Fibroblast of skin of left biceps (primary cell): ENCODE measurements at regions not wholly inside any gene's neighbourhood (a gene's known extent, or its start where the extent isn't known, plus 50 kb on each side); places are given as distances from the start of the nearest gene placed in this dataset.

Experiments
- DNase-seq, 2 experiments: peaks; one replicate each; pipeline ENCODE4 v3.0.0-alpha.2; 2013; ENCODE audit warnings: low read depth in 2 of 2

DNA sequence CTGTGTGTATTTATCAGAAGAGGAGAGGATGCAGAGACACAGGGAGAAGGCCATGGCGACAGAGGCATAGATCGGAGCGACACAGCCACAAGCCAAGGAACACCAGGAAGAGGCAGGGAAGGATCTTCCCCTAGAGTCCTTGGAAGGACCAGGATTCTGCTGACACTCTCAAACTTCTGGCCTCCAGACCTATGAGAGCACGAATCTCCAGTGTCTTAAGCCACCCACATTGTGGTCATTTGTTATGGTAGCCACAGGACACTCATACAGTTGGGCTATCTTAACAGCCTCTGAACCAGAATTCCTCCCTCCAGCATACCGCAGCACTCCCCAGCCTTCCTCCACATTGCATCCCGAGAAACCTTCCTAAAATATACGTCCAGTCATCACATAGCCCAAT is 367.0 kb upstream of the MGMT start:
- no peak for DNase-seq

DNA sequence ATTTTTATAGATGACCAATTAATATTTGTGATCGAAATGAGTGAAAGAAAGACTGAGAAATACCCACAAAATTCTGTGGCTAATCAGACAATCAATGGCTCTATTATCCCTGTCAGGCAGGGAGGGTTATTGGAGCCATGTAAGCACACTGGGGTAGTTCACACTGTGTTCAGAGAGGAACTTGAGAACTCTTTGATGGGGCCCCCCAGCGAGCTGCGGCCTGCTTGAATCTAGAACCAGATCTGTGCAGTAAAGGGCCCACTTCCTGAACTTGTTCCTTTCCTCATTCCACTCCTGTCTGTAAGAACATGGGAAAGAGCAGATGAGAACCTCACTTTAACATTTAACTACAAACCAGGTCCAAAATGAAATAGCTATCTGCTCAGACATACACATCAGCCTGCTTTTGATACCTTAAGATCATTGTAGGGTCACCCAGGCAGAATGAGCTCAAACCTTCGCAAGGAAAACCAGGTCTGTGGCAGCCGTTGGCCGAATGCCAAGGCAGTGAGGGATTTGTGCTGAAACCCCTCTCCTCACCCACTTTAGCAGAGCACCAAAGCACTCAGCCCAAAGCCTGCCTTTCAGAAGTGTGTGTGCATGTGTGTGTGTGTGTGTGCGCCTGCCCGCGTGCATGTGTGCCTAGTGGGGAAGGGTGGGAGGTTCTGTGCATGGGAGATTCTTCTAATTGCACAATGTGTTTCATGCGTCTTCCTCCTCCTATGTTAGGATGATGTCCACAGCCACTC is 365.6 kb upstream of the MGMT start:
- no peak for DNase-seq

DNA sequence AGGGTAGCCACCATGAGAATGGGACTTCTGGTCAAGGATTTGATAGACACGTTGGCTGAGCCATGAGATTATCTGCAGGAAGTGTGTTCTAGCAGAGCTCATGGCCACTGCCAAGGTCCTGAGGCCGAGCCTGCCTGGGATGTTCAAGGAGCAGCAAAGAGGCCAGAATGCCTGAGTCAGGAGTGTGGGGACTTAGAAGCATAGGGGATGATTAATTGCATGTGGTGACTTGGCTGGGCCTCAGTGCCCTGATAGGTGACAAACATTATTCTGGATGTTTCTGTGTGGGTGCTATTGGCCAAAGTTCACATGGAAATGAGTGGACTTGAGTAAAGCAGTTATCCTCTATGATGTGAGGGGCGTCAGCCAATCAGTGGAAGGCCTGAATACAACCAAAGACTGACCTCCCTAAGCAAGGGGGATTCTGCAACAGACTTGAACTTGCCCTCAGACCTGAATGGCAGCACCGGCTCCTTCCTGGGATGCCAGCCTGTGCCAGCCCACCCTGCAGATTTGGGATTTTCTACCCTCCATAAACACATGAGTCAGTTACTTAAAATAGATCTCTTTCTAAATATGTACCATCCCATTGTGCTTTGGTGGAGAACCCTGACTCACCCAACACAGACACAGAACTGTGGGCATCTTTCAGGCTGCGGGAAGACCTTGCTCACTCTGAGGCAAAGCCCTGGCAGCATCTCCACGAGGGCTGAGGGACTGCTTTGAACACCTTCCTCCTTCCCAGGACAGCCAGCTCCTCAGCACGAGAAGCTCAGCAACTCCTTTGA is 363.9 kb upstream of the MGMT start:
- DNase-seq = no peak

DNA sequence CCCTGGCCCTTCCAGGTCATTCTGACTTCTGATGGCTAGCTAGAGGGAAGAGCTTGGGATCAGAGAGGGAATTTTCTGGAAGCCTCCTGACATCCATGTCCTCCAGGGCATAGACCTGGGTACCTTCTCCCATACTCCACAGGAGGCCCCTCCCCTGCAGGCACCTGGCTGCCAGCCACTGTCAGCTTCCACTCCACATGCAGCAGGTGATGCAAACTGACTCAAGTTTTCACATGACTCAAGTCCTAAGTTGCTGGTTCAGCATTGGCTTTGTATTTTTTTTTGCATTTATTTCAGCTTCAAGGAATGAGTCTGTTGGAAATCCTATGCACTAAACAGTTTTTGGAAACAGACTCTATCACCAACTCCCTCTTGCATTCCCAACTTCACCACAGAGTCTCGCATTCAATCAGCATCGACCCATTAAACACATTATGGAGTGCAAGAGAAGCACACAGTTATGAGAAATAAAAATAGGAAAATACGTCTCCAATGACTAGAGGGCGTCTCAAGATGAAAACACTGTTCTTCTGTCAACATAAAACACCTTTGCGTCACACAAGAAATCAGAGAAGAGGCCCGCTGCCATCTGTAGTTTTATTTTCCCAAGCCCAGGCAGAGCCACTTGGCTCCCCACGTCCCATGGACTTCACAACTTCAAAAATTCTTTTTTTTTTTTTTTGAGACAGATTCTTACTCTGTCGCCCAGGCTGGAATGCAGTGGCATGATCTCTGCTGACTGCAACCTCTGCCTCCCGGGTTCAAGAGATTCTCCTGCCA is 362.6 kb upstream of the MGMT start:
- DNase-seq = no peak

DNA sequence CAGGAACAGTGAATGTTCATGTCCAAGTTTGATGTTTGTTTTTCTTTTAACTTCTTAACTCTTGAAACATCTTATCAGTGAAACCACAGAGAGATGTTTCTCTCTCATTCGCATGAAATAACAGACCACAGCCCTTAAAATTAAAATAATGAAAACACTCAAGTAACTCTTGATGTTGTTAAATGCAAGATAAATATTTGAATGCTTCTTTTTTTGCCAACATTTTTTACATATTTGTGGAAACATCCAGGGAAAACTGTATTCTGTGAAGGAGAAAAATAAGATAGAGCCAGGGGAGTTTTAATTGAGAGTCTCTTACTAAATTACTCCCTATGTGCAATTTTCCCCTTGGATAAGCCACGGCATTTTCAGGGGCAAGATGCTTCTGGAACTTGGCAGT is 361.8 kb upstream of the MGMT start:
- peak in 1 of 2 experiments; percentile 29 for DNase-seq

DNA sequence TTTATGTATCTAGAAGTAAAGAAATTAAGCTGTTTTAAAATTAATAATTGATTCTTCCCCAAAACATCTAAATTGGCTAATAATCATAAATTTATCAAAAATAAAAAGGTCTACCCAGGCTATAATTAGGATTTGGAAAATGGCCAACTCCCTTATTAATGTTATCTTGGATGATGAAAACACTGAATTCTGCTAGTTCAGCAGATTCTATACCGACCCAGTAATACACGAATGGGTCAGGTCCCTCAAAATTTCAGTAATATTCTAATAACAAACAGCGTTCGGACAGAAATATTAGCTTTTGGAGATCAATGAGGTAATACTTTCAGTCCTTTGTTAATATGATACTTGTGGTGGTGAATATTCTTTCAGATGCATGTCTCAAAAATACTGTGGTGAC is 360.7 kb upstream of the MGMT start:
- no peak for DNase-seq

DNA sequence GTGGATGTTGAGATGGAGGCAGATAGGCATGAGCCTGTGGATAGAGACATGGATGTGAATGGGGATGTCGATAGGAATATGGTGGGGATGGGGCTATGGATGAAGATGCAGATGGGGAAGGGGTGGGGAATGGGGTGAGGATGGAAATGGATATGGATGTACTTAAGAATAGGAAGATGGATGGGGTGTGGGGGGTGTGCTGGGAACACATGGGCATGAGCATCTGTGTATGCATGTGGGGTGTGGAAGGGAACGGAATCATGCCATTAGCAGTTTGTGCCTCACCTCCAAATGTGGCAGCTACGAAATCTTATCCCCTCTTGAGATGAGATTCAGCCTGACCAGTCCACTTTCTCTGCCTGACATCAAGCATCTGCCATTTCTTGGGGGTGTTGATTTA is 359.5 kb upstream of the MGMT start:
- no peak for DNase-seq

DNA sequence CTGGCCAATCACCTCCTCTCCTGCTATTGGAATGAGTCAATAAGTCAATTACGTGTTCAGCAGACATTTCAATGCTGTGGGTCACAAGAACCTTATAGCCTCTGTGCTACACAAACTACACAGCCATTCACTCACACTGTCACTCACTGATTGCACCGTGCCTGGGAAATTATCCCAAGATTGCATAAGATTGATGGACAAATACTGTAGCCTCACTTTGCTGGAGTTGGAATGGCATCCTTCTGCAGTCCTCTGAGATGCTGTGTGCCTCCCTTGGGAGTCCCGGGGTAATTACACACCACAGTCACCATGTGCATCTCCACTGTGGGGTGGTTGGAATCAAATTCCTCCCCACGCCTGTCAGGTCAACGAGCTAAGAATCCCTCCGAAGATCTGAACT is 358.7 kb upstream of the MGMT start:
- no peak for DNase-seq

DNA sequence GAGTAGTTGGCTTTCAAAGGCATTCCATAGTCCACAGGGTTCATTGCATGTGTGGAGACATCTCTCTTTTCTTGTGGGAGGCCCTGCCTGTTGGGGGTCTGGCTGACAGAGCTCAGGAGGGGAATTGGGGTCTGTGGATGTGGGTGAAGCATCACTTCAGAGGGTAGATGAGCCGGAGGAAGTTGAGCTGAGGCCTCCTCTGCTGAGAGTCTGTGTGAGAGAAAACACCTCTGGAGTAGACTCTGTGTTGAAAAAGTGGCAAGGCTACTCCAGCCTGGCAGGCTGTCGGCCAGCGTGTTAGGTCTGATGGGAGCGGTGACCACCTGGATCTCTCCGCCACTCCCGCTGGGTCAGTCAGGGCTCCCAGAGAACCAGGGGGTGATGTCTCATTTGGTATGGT is 358.0 kb upstream of the MGMT start:
- no peak for DNase-seq

DNA sequence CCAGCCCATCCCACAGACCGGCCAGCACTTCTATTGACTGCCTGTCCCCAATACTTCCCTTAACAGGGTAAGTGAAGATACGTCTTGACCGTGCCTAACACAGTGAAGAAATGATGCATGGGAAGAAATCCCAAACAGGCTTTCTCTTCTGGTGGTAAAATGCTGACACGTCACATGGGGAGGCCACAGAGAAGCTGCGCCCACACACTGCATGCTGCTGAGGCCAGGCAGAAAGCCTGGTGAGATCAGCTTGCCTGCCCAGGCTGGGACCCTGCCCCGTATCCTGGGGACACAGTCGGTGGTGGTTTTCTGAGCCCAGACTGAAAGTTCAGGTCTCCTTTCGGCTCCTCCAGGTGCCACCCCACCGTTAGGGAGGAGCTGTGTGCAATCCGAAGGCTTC is 356.3 kb upstream of the MGMT start:
- DNase-seq = no peak

DNA sequence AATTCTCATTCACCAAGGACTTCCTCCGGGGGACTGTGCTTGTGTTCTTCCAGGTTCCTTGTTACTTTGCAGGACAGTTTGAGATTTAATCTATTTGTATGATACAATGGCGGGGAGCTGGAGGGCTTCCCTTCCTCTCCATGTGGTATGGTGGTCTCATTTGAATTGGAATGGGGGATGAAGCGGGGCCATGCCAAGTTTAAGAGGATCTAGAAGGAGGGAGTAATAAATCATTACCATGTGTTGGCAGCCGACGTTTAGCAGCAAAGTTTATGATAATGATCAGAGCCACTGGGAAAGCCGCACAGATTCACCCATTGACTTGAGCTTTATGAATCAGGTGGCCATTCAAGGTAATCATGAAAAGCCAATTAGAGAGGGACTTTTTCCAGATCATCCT is 355.1 kb upstream of the MGMT start:
- DNase-seq = no peak

DNA sequence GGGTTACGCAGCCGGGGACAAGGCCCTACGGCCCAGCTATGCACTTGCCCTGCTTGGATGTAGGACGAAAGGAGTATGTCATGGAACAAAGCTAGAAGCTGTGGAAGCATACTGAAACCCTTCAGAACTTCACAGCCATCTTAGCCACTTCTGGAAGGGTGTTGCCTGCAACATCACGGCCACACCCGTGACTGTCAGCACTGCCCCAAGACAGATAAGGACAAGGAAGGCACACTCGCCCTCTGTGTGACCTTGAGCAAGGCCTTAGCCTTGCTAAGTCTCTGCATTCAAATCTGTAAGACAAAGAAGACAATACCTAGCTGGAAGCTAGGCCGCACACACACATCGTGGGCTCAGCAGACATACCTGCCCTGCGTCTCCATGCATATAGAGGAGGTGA is 352.5 kb upstream of the MGMT start:
- DNase-seq = no peak

DNA sequence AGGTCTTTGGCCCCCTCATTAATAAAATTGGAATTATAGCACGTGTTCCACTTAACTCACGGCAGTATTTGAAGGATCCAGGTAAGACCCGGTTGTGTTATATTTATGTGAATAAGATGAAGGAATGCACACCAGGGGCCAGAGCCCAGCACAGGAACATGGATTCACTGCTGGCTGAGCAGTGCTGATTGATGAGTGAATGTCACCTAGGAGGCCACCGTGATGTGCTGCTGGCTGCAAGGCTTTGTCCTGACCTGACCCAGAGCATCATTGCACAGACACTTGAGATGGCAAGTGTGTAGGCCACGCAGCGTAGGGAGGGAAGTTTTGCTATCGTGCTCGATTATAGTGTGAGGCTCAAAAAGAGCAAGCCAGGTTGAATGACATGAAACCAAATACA is 350.7 kb upstream of the MGMT start:
- DNase-seq = no peak

DNA sequence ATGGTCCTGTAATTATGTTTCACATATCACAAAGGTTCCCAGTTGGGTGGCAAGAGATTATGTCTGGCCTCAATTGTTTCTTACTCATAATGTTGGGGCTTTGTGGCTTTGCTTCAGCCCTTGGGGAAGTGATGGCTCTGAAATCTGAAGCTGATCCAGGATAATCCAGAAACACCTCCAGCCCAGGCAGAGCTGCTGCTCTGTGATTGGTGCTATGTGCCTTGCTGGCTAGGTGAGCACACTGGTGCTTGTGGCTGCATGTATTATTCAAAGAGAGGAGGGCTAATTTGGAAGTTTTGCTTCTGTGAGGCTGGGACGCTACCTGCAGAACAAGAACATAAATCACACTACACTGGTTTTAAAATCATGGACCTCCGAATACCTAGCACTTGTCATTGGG is 346.6 kb upstream of the MGMT start:
- no peak for DNase-seq

DNA sequence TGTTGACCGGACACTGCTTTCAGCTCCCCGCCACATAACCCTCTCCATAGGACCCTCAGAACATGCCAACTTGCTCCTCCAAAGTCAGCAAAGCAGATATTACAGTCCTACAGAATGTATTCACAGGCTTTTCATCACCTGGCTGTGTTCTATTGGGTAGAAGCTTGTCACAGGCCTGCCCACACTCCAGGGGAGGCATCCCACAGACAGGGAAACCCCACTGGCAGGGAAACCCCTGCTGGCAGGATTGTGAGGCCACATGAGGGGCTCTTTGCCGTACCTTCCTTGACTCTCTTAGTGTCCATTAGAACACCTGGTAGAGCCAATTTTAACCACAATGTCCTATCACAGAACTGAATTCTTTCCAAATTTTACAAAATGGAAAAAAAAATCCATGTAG is 344.2 kb upstream of the MGMT start:
- no peak for DNase-seq

DNA sequence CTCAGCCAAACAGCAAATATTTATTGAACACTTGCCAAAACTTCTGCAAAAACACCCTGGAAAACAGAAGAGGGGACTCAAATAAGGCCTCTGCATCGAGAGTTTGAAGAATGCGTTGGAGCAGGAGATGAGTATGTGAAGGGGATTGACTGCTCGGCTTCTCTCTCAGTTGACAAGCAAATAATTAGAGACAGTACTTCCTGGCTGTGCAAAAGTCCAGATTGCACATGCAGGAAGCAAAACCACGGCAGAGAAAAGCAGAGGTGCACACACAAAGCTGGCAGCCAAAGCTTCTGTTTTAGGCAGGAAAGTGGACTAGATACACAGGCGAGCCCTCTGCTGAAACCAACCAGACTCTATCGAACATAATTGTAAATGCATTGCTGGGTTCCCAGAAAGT is 343.6 kb upstream of the MGMT start:
- no peak for DNase-seq

DNA sequence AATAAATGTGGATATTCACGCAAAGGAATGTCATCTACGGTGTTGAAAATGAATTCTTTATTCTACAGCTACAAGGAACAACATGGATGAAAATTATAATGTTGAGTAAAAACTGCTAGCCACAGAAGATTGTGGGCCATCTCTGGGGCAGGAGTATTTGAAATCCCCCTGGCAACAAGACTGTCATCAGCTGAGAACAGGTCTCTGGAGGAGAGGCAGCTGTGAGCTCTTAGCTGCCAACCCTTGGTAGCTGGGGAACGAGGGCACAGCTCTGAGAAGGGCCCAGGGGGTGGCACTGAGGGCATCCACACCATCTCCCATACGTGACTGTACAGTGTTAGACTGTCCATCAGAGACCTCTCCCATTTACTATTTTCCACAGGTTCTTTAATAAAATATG is 340.1 kb upstream of the MGMT start:
- no peak for DNase-seq

DNA sequence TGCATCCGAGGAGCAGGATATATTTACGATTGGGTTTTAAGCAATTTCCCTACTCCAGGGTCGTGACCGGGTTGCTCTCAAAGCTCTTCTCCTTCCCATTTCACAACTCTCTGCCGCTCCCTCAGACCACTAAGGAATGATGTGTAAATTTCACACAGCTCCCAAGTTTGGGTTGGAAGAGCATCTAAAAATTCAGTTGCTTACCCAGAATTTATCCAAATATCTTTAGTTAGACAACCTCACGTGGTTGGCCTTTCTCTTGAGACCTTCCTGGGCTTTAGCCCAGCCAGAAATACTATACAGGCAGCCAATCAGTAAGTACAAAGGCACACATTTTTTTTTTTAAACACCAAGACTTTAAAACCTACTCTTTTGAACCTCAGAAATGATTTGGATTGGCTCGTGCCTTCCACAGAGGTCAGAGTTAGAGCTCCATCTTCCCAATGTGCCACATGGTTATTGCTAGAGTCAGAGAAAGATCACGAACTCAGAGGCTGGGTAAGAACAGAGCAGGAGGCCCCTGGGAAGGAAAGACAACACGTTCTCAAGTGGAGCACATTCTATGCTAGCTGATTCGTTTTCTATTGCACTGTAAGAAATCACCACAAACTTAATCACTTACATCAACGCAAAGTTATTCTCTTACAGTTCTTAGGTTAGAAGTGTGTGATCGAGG is 335.4 kb upstream of the MGMT start:
- DNase-seq = peak; percentile 6 to 8

DNA sequence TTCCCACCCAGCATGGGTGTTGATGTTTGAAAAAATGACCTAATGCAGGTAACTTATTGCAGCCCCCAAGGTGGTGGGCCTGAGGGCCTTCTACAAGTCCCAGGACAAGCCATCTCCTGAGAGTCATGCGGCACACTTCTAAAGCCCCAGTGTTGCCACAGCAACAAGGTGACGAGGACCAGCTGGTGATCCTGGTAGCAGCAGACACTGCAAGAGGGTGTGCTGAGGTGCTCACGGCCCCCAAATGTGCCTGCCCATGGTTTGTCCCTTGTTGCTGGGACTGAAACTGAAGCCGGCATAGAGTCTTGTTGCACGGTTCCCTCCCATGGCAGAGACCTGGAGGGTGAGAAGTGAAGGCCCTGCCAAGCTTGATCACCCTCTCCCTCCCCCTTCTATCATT is 333.2 kb upstream of the MGMT start:
- DNase-seq = no peak

DNA sequence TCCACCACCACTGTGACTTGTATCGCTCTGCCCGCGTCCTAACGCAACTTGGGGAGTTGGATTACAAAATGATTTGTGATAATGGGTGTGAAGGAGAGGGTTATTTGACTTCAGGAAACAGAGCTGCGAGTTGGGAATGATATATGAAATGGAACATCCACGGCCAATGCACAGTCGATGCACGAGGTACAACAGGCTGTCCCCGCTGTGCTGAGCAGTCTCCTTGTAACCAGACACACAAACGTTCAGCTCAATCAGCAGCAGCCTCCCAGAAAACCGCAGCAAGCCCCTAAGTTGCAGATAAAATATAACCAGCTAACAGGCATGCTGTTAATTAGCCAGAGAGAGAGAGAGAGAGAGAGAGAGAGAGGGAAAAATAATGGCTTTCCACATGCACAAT is 332.7 kb upstream of the MGMT start:
- DNase-seq = no peak

DNA sequence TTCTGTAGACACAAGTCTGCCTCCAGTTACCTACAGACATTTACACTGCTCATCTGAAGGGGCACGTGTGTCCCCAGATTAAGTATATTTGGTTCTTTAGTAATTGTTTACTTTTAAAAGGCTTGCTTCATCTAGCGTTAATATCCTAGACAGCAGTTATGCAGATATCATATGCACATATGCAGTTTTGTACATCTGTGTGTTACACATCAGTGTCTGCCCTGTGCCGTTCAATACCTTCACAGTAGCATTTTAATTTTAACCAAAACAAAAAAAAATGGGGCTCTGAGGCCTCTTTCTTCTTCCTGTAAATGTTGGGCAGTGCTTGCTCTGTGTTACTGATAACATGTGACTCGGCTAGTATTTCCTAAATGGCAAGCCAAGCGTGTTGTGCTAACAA is 331.4 kb upstream of the MGMT start:
- DNase-seq = no peak

DNA sequence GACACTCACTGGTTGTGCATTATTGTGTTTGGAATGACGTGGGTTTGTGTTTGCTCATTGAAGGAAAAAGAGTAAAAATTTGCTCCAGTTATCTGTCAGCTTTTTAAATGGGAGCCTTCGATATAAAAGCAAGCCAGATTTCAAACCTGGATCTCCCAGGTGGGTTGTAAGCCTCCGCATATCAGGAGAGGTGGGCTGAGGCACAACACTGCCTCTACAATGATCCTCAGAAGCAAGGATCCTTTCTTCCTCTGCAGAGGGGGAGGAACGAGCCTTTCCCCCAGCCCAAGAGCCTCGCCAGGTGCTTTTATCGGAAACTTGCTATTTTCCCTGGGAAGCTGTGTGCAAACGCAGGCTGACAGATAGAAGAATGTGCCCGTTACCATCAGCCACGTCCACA is 331.0 kb upstream of the MGMT start:
- DNase-seq = no peak
